ENCODE measurements at regions not wholly inside any gene's neighbourhood (a gene's known extent, or its start where the extent isn't known, plus 50 kb on each side); places are given as distances from the start of the nearest gene placed in this dataset.

- ATAC-seq: no peak
Observed at GRCh38 chr5:65084795-65085515, 316.2 kb downstream of the CWC27 start.

GRCh38 chr5:65085516-65085850 lies 316.8 kb downstream of the CWC27 start:
- WGBS, 3 donors: 77 to 90% (median 85%) methylated on average over 1 of the region's 1 CpG
- no peaks in the 10 kb centered on the region for H3K9me3 ChIP-seq
- ATAC-seq (no peak), DNase-seq (no peak)
- H3K27ac ChIP-seq: no peak overlapping the region
- no peaks in the 10 kb centered on the region for H3K27me3 ChIP-seq (ENCODE audit: insufficient read depth in 3 of 3, low read length in 2 of 3)
- TF ChIP-seq, protein P1, sequence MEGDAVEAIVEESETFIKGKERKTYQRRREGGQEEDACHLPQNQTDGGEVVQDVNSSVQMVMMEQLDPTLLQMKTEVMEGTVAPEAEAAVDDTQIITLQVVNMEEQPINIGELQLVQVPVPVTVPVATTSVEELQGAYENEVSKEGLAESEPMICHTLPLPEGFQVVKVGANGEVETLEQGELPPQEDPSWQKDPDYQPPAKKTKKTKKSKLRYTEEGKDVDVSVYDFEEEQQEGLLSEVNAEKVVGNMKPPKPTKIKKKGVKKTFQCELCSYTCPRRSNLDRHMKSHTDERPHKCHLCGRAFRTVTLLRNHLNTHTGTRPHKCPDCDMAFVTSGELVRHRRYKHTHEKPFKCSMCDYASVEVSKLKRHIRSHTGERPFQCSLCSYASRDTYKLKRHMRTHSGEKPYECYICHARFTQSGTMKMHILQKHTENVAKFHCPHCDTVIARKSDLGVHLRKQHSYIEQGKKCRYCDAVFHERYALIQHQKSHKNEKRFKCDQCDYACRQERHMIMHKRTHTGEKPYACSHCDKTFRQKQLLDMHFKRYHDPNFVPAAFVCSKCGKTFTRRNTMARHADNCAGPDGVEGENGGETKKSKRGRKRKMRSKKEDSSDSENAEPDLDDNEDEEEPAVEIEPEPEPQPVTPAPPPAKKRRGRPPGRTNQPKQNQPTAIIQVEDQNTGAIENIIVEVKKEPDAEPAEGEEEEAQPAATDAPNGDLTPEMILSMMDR (IDR thresholded peaks at IDR 0.05): no peak
- no peak overlapping the region for H3K4me3 ChIP-seq
- no peaks in the 10 kb centered on the region for H3K4me1 ChIP-seq
- H3K36me3 ChIP-seq (ENCODE audit: insufficient read depth in 1 of 2, low read depth in 1 of 2): no peaks in the 10 kb centered on the region
- intact Hi-C loops (cut with DNase I): no loop called here

More at GRCh38 chr5:65084795-65085515, 316.2 kb downstream of the CWC27 start:
- TF ChIP-seq, protein P1 (IDR thresholded peaks at IDR 0.05): no peak
- no peaks in the 10 kb centered on the region for H3K4me1 ChIP-seq
- no peak overlapping the region for H3K4me3 ChIP-seq
- WGBS, 3 donors: 89 to 92% (median 90%) methylated on average over 3 of the region's 3 CpGs
- no peaks in the 10 kb centered on the region for H3K36me3 ChIP-seq (ENCODE audit: insufficient read depth in 1 of 2, low read depth in 1 of 2)
- no peak overlapping the region for H3K27ac ChIP-seq
- no peak for DNase-seq
- H3K9me3 ChIP-seq: no peaks in the 10 kb centered on the region
- H3K27me3 ChIP-seq (ENCODE audit: insufficient read depth in 3 of 3, low read length in 2 of 3): no peaks in the 10 kb centered on the region
- intact Hi-C loops (cut with DNase I): no loop called here

- ATAC-seq: no peak
- WGBS, 3 donors: 80 to 85% (median 83%) methylated on average over 3 of the region's 3 CpGs
Observed at GRCh38 chr5:65086234-65086890, 317.6 kb downstream of the CWC27 start.

DNA sequence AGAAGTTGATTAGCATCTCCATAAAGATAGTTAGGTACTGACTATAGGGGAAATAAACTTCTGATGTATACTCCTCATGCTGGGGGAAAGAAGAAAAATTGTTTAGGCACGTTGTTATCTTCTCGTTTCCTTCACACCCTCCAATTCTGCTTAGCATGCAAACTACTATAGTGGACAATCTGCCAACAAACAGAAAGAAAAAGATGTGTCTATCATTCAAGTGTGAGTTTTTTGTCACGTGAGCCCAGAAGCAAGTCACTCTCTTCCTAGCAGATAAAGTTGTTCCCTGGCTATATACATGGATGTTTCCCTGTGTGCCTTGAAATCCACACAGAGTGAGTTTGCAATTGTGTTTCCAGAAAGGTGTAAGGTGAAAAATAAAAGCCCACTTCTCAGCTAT lies 318.4 kb downstream of the CWC27 start:
- TF ChIP-seq, protein P1 (IDR thresholded peaks at IDR 0.05): no peak
- DNase-seq (no peak), ATAC-seq (no peak)
- Histone ChIP-seq H3K27me3 (ENCODE audit: insufficient read depth in 3 of 3, low read length in 2 of 3) (no peaks in the 10 kb centered on the region), H3K9me3 (no peaks in the 10 kb centered on the region), H3K4me3 (no peak overlapping the region), H3K27ac (no peak overlapping the region), H3K36me3 (ENCODE audit: insufficient read depth in 1 of 2, low read depth in 1 of 2) (no peaks in the 10 kb centered on the region), H3K4me1 (no peaks in the 10 kb centered on the region)
- WGBS, 3 donors: 55 to 57% (median 56%) methylated on average over 3 of the region's 3 CpGs
- intact Hi-C loops (cut with DNase I): no loop called here

More at GRCh38 chr5:65086234-65086890, 317.6 kb downstream of the CWC27 start:
- Histone ChIP-seq H3K4me3 (no peak overlapping the region), H3K9me3 (no peaks in the 10 kb centered on the region), H3K27ac (no peak overlapping the region), H3K27me3 (ENCODE audit: insufficient read depth in 3 of 3, low read length in 2 of 3) (no peaks in the 10 kb centered on the region), H3K4me1 (no peaks in the 10 kb centered on the region), H3K36me3 (ENCODE audit: insufficient read depth in 1 of 2, low read depth in 1 of 2) (no peaks in the 10 kb centered on the region)
- intact Hi-C loops (cut with DNase I): no loop called here
- TF ChIP-seq, protein P1 (IDR thresholded peaks at IDR 0.05): no peak
- DNase-seq: no peak
